ENCODE measurements at regions not wholly inside any gene's neighbourhood (a gene's known extent, or its start where the extent isn't known, plus 50 kb on each side); places are given as distances from the start of the nearest gene placed in this dataset.

DNA sequence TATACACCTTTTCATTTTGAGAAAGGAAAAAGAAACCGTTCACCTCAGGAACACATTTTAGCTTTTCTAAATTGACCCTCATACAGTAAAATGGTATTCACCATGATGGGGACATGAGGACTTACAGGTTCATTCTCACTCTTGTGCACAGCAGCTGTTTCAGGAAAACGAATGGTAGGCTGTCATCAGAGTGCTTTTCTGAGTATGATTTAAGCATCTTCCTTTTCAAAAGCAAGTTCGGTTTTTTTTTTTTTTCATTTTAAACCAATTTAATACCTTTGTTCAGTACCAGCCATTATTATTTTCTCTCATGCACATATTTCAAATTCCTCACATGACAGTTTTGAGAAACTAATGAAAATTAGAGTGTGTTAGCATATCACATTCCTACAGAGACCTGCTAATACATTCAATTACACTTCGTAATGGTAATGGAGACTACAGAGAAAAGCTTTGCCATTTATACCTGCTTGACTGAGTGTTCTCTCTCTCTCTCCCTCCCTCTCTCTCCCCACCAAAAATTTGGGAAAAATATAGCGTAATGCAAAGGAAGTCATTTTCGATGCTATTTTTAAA lies 129.2 kb downstream of the SAMD5 start:
- peaks cover 2% of the 10 kb centered on the region for H3K9me3 Mint-ChIP-seq (ENCODE audit: unreplicated experiment)
- Histone ChIP-seq H2AFZ (ENCODE audit: low read depth, low read length) (no peak overlapping the region), H3K36me3 (ENCODE audit: insufficient read depth, low read length) (no peaks in the 10 kb centered on the region), H3K9ac (ENCODE audit: low read length) (no peak overlapping the region), H3K4me3 (ENCODE audit: insufficient read depth, low read depth, low read length) (no peak overlapping the region), H3K27ac (ENCODE audit: low read depth, low read length) (no peak overlapping the region), H3K27me3 (ENCODE audit: insufficient read depth, low read length) (no peaks in the 10 kb centered on the region), H3K4me1 (ENCODE audit: insufficient read depth, low read length) (peaks cover 10% of the 10 kb centered on the region), H3K9me3 (ENCODE audit: insufficient read depth, low read depth, low read length) (no peaks in the 10 kb centered on the region), H4K20me1 (ENCODE audit: insufficient read depth, low read length) (no peaks in the 10 kb centered on the region), H3K79me2 (ENCODE audit: insufficient read depth, low read length) (no peaks in the 10 kb centered on the region), H3K4me2 (ENCODE audit: low read length) (no peak overlapping the region)
- no peaks in the 10 kb centered on the region for H3K27me3 Mint-ChIP-seq (ENCODE audit: low read depth, unreplicated experiment)
- TF ChIP-seq EZH2 (IDR thresholded peaks at IDR 0.05; ENCODE audit: insufficient read depth, low read length): no peak
- TF ChIP-seq, protein P1, sequence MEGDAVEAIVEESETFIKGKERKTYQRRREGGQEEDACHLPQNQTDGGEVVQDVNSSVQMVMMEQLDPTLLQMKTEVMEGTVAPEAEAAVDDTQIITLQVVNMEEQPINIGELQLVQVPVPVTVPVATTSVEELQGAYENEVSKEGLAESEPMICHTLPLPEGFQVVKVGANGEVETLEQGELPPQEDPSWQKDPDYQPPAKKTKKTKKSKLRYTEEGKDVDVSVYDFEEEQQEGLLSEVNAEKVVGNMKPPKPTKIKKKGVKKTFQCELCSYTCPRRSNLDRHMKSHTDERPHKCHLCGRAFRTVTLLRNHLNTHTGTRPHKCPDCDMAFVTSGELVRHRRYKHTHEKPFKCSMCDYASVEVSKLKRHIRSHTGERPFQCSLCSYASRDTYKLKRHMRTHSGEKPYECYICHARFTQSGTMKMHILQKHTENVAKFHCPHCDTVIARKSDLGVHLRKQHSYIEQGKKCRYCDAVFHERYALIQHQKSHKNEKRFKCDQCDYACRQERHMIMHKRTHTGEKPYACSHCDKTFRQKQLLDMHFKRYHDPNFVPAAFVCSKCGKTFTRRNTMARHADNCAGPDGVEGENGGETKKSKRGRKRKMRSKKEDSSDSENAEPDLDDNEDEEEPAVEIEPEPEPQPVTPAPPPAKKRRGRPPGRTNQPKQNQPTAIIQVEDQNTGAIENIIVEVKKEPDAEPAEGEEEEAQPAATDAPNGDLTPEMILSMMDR (IDR thresholded peaks at IDR 0.05; ENCODE audit: insufficient read depth, low read depth, low read length): no peak
- FAIRE-seq (no peak), DNase-seq (ENCODE audit: low read depth) (no peak)
- no peak overlapping the region for H3K4me3 Mint-ChIP-seq (ENCODE audit: unreplicated experiment)
- no peaks in the 10 kb centered on the region for H3K36me3 Mint-ChIP-seq (ENCODE audit: low read depth, unreplicated experiment)
- no peak overlapping the region for H3K27ac Mint-ChIP-seq (ENCODE audit: unreplicated experiment)
- peaks cover 3% of the 10 kb centered on the region for H3K4me1 Mint-ChIP-seq (ENCODE audit: low read depth, unreplicated experiment)

- H3K9me3 ChIP-seq (ENCODE audit: insufficient read depth, low read depth, low read length): no peaks in the 10 kb centered on the region
- no peaks in the 10 kb centered on the region for H3K79me2 ChIP-seq (ENCODE audit: insufficient read depth, low read length)
- H3K27ac ChIP-seq (ENCODE audit: low read depth, low read length): no peak overlapping the region
- H3K36me3 ChIP-seq (ENCODE audit: insufficient read depth, low read length): no peaks in the 10 kb centered on the region
- no peaks in the 10 kb centered on the region for H3K9me3 Mint-ChIP-seq (ENCODE audit: unreplicated experiment)
- DNase-seq (ENCODE audit: low read depth): no peak
- H3K4me1 ChIP-seq (ENCODE audit: insufficient read depth, low read length): peaks cover 13% of the 10 kb centered on the region
- TF ChIP-seq, protein P1 (IDR thresholded peaks at IDR 0.05; ENCODE audit: insufficient read depth, low read depth, low read length): no peak
- TF ChIP-seq EZH2 (IDR thresholded peaks at IDR 0.05; ENCODE audit: insufficient read depth, low read length): no peak
- no peak overlapping the region for H3K9ac ChIP-seq (ENCODE audit: low read length)
- no peak overlapping the region for H3K4me2 ChIP-seq (ENCODE audit: low read length)
- no peaks in the 10 kb centered on the region for H3K27me3 ChIP-seq (ENCODE audit: insufficient read depth, low read length)
- H3K27me3 Mint-ChIP-seq (ENCODE audit: low read depth, unreplicated experiment): no peaks in the 10 kb centered on the region
- no peaks in the 10 kb centered on the region for H3K36me3 Mint-ChIP-seq (ENCODE audit: low read depth, unreplicated experiment)
- peaks cover 3% of the 10 kb centered on the region for H3K4me1 Mint-ChIP-seq (ENCODE audit: low read depth, unreplicated experiment)
- no peak overlapping the region for H3K27ac Mint-ChIP-seq (ENCODE audit: unreplicated experiment)
- H4K20me1 ChIP-seq (ENCODE audit: insufficient read depth, low read length): no peaks in the 10 kb centered on the region
- H3K4me3 Mint-ChIP-seq (ENCODE audit: unreplicated experiment): no peak overlapping the region
- H2AFZ ChIP-seq (ENCODE audit: low read depth, low read length): no peak overlapping the region
- no peak for FAIRE-seq
- no peak overlapping the region for H3K4me3 ChIP-seq (ENCODE audit: insufficient read depth, low read depth, low read length)
Observed at GRCh38 chr6:147639279-147639678, 130.8 kb downstream of the SAMD5 start.

DNA sequence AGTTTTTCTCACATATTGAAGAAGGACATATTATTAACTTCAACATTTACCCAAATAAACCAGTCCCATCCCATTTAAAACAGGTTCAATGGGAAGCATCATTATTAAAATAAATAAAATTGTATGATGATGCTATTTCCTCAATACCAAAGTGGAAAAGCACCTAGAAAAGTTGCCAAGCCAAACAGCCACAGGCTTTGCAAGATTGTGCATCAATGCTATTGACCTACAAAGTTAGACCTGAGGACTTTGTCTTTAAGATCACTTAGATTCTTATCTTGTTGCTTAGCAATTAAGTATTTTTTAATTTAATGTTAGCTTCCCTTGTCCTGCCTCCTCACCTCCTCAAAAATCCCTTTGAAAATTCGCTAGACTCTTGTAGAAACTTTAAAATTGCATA lies 132.1 kb downstream of the SAMD5 start:
- Histone ChIP-seq H3K4me1 (ENCODE audit: insufficient read depth, low read length) (peaks cover 13% of the 10 kb centered on the region), H2AFZ (ENCODE audit: low read depth, low read length) (no peak overlapping the region), H3K79me2 (ENCODE audit: insufficient read depth, low read length) (no peaks in the 10 kb centered on the region), H3K27ac (ENCODE audit: low read depth, low read length) (no peak overlapping the region), H4K20me1 (ENCODE audit: insufficient read depth, low read length) (no peaks in the 10 kb centered on the region), H3K36me3 (ENCODE audit: insufficient read depth, low read length) (no peaks in the 10 kb centered on the region), H3K27me3 (ENCODE audit: insufficient read depth, low read length) (no peaks in the 10 kb centered on the region), H3K9me3 (ENCODE audit: insufficient read depth, low read depth, low read length) (no peaks in the 10 kb centered on the region), H3K4me2 (ENCODE audit: low read length) (no peak overlapping the region), H3K9ac (ENCODE audit: low read length) (no peak overlapping the region), H3K4me3 (ENCODE audit: insufficient read depth, low read depth, low read length) (no peak overlapping the region)
- DNase-seq (ENCODE audit: low read depth) (no peak), FAIRE-seq (no peak)
- Mint-ChIP-seq H3K9me3 (ENCODE audit: unreplicated experiment) (no peaks in the 10 kb centered on the region), H3K27ac (ENCODE audit: unreplicated experiment) (no peak overlapping the region), H3K4me3 (ENCODE audit: unreplicated experiment) (no peak overlapping the region), H3K36me3 (ENCODE audit: low read depth, unreplicated experiment) (no peaks in the 10 kb centered on the region), H3K4me1 (ENCODE audit: low read depth, unreplicated experiment) (peaks cover 3% of the 10 kb centered on the region), H3K27me3 (ENCODE audit: low read depth, unreplicated experiment) (no peaks in the 10 kb centered on the region)
- TF ChIP-seq EZH2 (IDR thresholded peaks at IDR 0.05; ENCODE audit: insufficient read depth, low read length): no peak
- TF ChIP-seq, protein P1 (IDR thresholded peaks at IDR 0.05; ENCODE audit: insufficient read depth, low read depth, low read length): no peak

Data from astrocyte (in vitro differentiated cells and primary cell).